DMS114 treated with DMSO at 0.1 percent for 48 hours (cell line): ENCODE measurements at regions not wholly inside any gene's neighbourhood (a gene's known extent, or its start where the extent isn't known, plus 50 kb on each side); places are given as distances from the start of the nearest gene placed in this dataset.

ENCODE experiments used
- DNase-seq: peaks from one replicate; lab custom pipeline; 2025; ENCODE audit not compliant: unreplicated experiment; lab: John Stamatoyannopoulos, UW

- peak; percentile 34 for DNase-seq
Observed at GRCh38 chr7:95718577-95719410, 53.6 kb upstream of the DYNC1I1 start.

- DNase-seq = no peak
Observed at GRCh38 chr7:95716357-95717122, 55.8 kb upstream of the DYNC1I1 start.

- no peak for DNase-seq
Observed at GRCh38 chr7:95715274-95715673, 57.1 kb upstream of the DYNC1I1 start.

DNA sequence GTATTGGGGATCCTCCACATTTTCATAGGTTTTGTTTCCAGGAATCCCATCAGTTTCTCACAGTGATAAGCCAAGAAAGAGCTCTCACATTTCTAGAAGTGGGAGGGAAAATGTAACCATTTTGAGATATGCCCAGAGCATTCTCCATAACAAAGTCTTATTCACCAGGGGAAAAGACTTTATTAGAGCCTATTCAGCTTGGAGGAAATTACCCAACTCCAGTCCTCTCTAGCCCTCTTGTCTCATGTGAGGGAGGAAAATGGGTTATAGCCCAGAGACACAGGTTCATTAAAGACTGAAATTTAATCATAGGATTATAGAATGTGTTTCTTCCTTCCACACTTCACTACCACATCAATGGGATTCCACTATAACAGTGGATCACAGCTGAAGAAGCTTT lies 61.6 kb upstream of the DYNC1I1 start:
- DNase-seq = no peak

- DNase-seq = no peak
Observed at GRCh38 chr7:95700917-95701316, 71.4 kb upstream of the DYNC1I1 start.

- no peak for DNase-seq
Observed at GRCh38 chr7:95694334-95694733, 78.0 kb upstream of the DYNC1I1 start.

- no peak for DNase-seq
Observed at GRCh38 chr7:95693551-95694333, 78.6 kb upstream of the DYNC1I1 start.

DNA sequence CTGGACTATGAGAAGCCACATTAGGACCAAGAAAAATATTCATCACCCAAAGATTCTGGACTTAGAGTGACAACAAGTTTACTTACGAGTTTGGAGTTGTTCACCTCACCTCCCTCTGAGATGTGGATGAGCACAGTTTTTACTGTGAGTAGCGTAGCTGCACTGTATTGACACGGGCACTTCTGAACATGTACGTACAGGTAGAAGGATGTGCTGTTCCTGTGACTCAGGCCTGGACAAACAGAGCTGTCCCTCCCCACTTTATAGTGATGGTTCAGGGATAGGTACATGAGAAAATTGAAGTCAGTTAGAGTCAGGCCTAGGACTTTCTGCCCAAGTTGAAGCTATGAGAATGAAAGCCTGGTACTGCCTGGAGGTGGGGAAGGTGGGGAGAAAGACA lies 80.9 kb upstream of the DYNC1I1 start:
- no peak for DNase-seq

DNA sequence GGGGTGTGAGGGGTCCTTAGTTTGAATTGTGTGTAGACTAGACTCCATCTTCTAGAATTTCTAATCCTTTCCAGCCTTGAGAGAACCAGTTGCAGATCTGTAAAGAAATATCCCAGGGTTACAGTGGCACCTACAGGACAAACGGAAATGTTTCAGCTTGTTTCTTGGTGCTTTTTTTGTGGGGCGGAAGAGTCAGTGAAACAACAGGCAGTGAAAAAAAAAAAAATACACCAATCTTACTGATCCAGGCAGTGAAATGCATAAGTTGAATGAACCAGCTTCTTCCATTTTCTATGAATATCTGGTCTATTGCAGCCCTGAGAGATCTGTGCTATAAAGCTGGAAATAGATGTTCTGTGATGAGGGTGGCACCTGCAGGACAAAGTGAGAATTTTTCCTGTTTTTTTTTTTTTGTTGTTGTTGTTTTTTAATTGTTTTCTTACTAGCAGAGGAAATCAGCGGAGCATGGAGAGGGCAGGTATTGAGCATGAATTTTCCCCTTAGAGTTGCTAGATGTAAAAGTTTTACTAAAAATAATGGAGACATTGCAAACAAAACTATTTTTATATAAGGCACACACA lies 81.9 kb upstream of the DYNC1I1 start:
- peak; percentile 61 for DNase-seq

- DNase-seq = no peak
Observed at GRCh38 chr7:95688931-95689495, 83.3 kb upstream of the DYNC1I1 start.

DNA sequence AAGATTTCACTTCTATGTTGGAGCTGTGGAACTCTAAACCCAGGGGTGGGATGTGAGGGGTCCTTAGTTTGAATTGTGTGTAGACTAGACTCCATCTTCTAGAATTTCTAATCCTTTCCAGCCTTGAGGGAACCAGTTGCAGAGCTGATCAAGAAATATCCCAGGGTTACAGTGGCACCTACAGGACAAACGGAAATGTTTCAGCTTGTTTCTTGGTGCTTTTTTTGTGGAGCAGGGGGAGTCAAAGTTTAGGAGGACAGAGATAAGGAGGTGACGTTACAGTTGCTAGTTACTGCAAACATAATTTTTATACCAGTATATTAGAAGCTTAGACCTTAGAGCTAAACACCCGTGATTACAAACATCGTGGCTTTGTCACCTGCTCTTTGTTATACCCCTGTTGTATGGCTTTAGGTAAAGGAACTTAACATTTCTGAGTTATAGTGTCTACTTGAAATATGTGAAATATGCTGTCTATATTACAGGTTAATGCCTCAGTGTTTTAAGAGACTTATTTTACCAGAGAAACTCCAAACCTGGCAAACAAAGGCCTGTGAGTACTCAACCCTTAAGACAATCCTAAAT lies 84.5 kb upstream of the DYNC1I1 start:
- DNase-seq = peak; percentile 20

- DNase-seq = peak; percentile 10
Observed at GRCh38 chr7:95686109-95686508, 86.2 kb upstream of the DYNC1I1 start.

- no peak for DNase-seq
Observed at GRCh38 chr7:95684505-95684904, 87.8 kb upstream of the DYNC1I1 start.

DNA sequence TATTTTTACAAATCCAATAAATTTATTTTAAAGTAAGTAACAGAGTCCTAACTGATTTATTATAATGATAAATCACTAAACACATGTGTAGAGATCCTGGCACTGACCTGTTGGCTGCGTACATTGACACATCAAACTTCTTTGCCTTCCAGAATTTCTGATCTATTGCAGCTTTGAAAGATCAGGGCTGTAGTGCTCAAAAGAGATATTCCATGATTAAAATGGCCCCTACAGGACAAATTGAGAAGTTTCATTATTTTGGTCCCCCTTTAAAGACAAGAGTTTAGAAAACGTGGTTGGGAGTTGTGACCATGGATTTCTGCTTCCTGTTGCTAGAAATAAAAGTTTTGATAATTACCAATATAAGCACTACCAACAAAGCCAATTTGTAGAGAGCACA lies 87.7 kb upstream of the PDK4 start:
- peak; percentile 28 for DNase-seq

- no peak for DNase-seq
Observed at GRCh38 chr7:95682913-95683312, 86.6 kb upstream of the PDK4 start.

- no peak for DNase-seq
Observed at GRCh38 chr7:95676691-95677090, 80.4 kb upstream of the PDK4 start.

DNA sequence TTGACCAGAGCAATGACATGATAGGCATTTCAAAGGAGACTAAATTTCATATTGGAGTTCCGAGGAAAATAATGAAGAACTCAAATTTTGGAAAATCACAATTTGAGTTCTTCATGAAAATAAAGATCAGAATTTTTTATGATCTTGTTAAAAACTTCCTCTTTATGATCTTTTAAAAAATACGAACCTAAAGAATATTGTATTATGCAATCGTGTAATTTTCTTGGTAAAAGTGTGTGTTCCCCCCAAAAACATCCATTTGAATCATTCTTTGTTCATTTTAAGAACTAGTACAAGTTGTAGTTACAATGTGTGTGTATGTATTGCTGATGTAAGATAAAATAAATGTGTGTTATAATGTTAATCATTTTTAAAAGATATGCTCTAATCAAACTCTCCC lies 79.3 kb upstream of the PDK4 start:
- DNase-seq = no peak

- DNase-seq = no peak
Observed at GRCh38 chr7:95675016-95675415, 78.7 kb upstream of the PDK4 start.

DNA sequence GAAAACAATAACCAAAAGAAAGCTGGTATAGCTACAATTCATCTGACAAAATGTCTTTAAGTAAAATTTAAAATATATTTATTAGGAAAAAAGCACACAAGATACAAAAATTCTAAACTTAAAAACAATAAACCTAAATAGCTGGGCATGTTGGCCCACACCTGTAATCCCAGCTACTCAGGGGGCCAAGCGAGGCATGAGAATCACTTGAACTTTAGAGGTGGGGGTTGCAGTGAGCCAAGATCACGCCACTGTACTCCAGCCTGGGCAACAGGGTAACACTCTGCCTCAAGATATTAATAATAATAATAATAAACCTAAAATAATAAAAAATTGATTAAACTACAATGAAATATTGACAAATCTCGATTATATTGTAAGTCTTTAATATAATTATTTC lies 77.8 kb upstream of the PDK4 start:
- no peak for DNase-seq

DNA sequence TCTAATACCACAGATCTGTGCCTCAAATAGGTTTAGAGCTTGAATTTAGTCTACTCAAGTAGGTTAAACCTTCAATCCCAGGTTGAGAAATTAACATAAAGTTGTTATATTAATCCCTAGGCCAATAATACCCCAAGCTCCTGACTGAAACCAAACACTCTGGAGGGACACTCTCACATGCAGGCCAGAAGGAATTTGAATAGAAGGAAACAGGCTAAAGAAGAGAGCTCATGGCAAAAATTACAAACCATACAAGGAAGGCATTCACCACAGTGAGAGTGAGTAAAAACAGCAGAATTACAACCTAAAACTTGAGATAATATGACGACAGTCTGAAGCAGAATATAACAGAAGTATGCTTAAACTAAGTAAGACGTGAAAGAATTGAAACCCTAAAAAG lies 76.1 kb upstream of the PDK4 start:
- no peak for DNase-seq

GRCh38 chr7:95669513-95669912 lies 73.2 kb upstream of the PDK4 start:
- no peak for DNase-seq
